GM19397 (cell line): ENCODE measurements at regions not wholly inside any gene's neighbourhood (a gene's known extent, or its start where the extent isn't known, plus 50 kb on each side); places are given as distances from the start of the nearest gene placed in this dataset.
"Not testable (repeated sequence)": the region's sequence is repeated elsewhere in the genome, so short reads cannot be mapped to it uniquely, and the experiment has no call there.

Source experiments
- ATAC-seq: cut with Tn5 transposase; IDR thresholded peaks from one replicate; pipeline ENCODE4 v1.9.1; 2021; ENCODE audit warnings: mild to moderate bottlenecking, moderate library complexity; ENCODE audit not compliant: unreplicated experiment

- ATAC-seq, result no peak
Observed at GRCh38 chr1:208682664-208683013, 438.5 kb upstream of the PLXNA2 start.

GRCh38 chr1:208683141-208683540 is 439.0 kb upstream of the PLXNA2 start:
- ATAC-seq, result no peak

GRCh38 chr1:208684192-208684591 is 440.0 kb upstream of the PLXNA2 start:
- ATAC-seq, result no peak

GRCh38 chr1:208686592-208686991 is 442.4 kb upstream of the PLXNA2 start:
- ATAC-seq, result no peak

- ATAC-seq, result no peak
Observed at GRCh38 chr1:208688656-208689315, 444.6 kb upstream of the PLXNA2 start.

- ATAC-seq, result no peak
Observed at GRCh38 chr1:208691012-208691411, 446.8 kb upstream of the PLXNA2 start.

GRCh38 chr1:208709981-208710380 is 465.8 kb upstream of the PLXNA2 start:
- no peak for ATAC-seq

- ATAC-seq, result no peak
Observed at GRCh38 chr1:208714323-208714722, 470.1 kb upstream of the PLXNA2 start.

- ATAC-seq, result no peak
Observed at GRCh38 chr1:208717525-208717924, 473.3 kb upstream of the PLXNA2 start.

GRCh38 chr1:208722592-208722991 is 478.4 kb upstream of the PLXNA2 start:
- no peak for ATAC-seq

GRCh38 chr1:208724079-208724478 is 479.9 kb upstream of the PLXNA2 start:
- no peak for ATAC-seq

- ATAC-seq, result no peak
Observed at GRCh38 chr1:208728815-208729214, 484.6 kb upstream of the PLXNA2 start.

- peak; percentile 87 for ATAC-seq
Observed at GRCh38 chr1:208731981-208732821, 488.0 kb upstream of the PLXNA2 start.

- ATAC-seq, result no peak
Observed at GRCh38 chr1:208737161-208737560, 493.0 kb upstream of the PLXNA2 start.

- peak; percentile 66 for ATAC-seq
Observed at GRCh38 chr1:208737922-208738321, 493.7 kb upstream of the PLXNA2 start.

- not testable (repeated sequence) for ATAC-seq
Observed at GRCh38 chr1:208739636-208740035, 495.5 kb upstream of the PLXNA2 start.

- ATAC-seq, result no peak
Observed at GRCh38 chr1:208741296-208741695, 497.1 kb upstream of the PLXNA2 start.

GRCh38 chr1:208743361-208743760 is 499.2 kb upstream of the PLXNA2 start:
- ATAC-seq, result no peak

- no peak for ATAC-seq
Observed at GRCh38 chr1:208747979-208748378, 503.8 kb upstream of the PLXNA2 start.

- no peak for ATAC-seq
Observed at GRCh38 chr1:208748387-208749165, 504.4 kb upstream of the PLXNA2 start.

- no peak for ATAC-seq
Observed at GRCh38 chr1:208756339-208756981, 512.3 kb upstream of the PLXNA2 start.
